ENCODE measurements at regions not wholly inside any gene's neighbourhood (a gene's known extent, or its start where the extent isn't known, plus 50 kb on each side); places are given as distances from the start of the nearest gene placed in this dataset.

GRCh38 chr22:19574247-19574646 lies 50.0 kb upstream of the CLDN5 start:
- ATAC-seq (ENCODE audit: low read depth) (no peak), DNase-seq (no peak)
- Histone ChIP-seq H3K9ac (ENCODE audit: low read length) (no peak overlapping the region), H3K36me3 (replicated peaks in 1 of 2; ENCODE audit: control extremely low read depth in 1 of 2, control insufficient read depth in 1 of 2, extremely low read depth in 1 of 2, insufficient read depth in 2 of 2, low read length in 1 of 2) (no peaks in the 10 kb centered on the region), H3K27ac (ENCODE audit: low read length in 2 of 2) (no peak overlapping the region), H3K9me3 (ENCODE audit: control extremely low read depth in 1 of 3, control insufficient read depth in 2 of 3, insufficient read depth in 1 of 3, low read length in 2 of 3) (no peaks in the 10 kb centered on the region), H2AFZ (ENCODE audit: insufficient read depth, low read depth, low read length, poor library complexity, severe bottlenecking) (no peak overlapping the region), H3K79me2 (ENCODE audit: control insufficient read depth, insufficient read depth, low read length) (no peaks in the 10 kb centered on the region), H3K27me3 (replicated peaks in 1 of 4; ENCODE audit: control extremely low read depth in 1 of 4, control insufficient read depth in 3 of 4, insufficient read depth in 4 of 4, low read length in 3 of 4) (peaks cover 0 to 7% (median 2%) of the 10 kb centered on the region in 4 experiments), H3K4me2 (replicated peaks; ENCODE audit: low read depth, low read length, poor library complexity, severe bottlenecking) (no peak overlapping the region), H4K20me1 (ENCODE audit: control insufficient read depth, insufficient read depth, low read length, poor library complexity, severe bottlenecking) (no peaks in the 10 kb centered on the region), H3K4me1 (ENCODE audit: control insufficient read depth in 2 of 2, insufficient read depth in 2 of 2, low read length in 2 of 2) (peaks cover under 1 to 4% of the 10 kb centered on the region in 2 donors), H3K4me3 (ENCODE audit: control extremely low read depth in 1 of 5, extremely low read depth in 1 of 5, insufficient read depth in 1 of 5, low read depth in 2 of 5, low read length in 4 of 5) (no peak overlapping the region)
- Mint-ChIP-seq H3K9me3 (ENCODE audit: insufficient read depth) (no peaks in the 10 kb centered on the region), H3K4me1 (peaks cover 2% of the 10 kb centered on the region), H3K27me3 (peaks cover 14% of the 10 kb centered on the region), H3K4me3 (no peak overlapping the region), H3K27ac (no peak overlapping the region)
- CTCF ChIA-PET: no interaction called here
- intact Hi-C loops (cut with micrococcal nuclease): no loop called here
- WGBS (ENCODE audit: insufficient coverage): 91% methylated on average over 4 of the region's 4 CpGs
- TF ChIP-seq EZH2 (IDR thresholded peaks at IDR 0.05; ENCODE audit: borderline replicate concordance, insufficient read depth, low read depth, low read length, poor library complexity, severe bottlenecking): no peak
- no peak for TF ChIP-seq CTCF (IDR thresholded peaks at IDR 0.05)
- POLR2A ChIA-PET: no interaction called here

GRCh38 chr22:19576460-19577421 lies 52.5 kb upstream of the CLDN5 start:
- CTCF ChIA-PET: no interaction called here
- Mint-ChIP-seq H3K4me1 (peaks cover 12% of the 10 kb centered on the region), H3K9me3 (ENCODE audit: insufficient read depth) (no peaks in the 10 kb centered on the region), H3K27ac (no peak overlapping the region), H3K4me3 (no peak overlapping the region), H3K27me3 (peaks cover 24% of the 10 kb centered on the region)
- H3K27me3 ChIP-seq (replicated peaks in 1 of 4; ENCODE audit: control extremely low read depth in 1 of 4, control insufficient read depth in 3 of 4, insufficient read depth in 4 of 4, low read length in 3 of 4): peaks cover 0 to 7% (median 2%) of the 10 kb centered on the region in 4 experiments
- no peak for TF ChIP-seq EZH2 (IDR thresholded peaks at IDR 0.05; ENCODE audit: borderline replicate concordance, insufficient read depth, low read depth, low read length, poor library complexity, severe bottlenecking)
- TF ChIP-seq CTCF (IDR thresholded peaks at IDR 0.05): no peak
- no peak overlapping the region for H2AFZ ChIP-seq (ENCODE audit: insufficient read depth, low read depth, low read length, poor library complexity, severe bottlenecking)
- H3K9ac ChIP-seq (ENCODE audit: low read length): no peak overlapping the region
- no peaks in the 10 kb centered on the region for H3K9me3 ChIP-seq (ENCODE audit: control extremely low read depth in 1 of 3, control insufficient read depth in 2 of 3, insufficient read depth in 1 of 3, low read length in 2 of 3)
- peaks cover 10 to 12% of the 10 kb centered on the region in 2 donors for H3K4me1 ChIP-seq (ENCODE audit: control insufficient read depth in 2 of 2, insufficient read depth in 2 of 2, low read length in 2 of 2)
- 51% methylated on average over 14 of the region's 16 CpGs for WGBS (ENCODE audit: insufficient coverage)
- POLR2A ChIA-PET: no interaction called here
- intact Hi-C loops (cut with micrococcal nuclease): no loop called here
- no peak overlapping the region for H3K27ac ChIP-seq (ENCODE audit: low read length in 2 of 2)
- DNase-seq (no peak), ATAC-seq (ENCODE audit: low read depth) (no peak)
- H3K36me3 ChIP-seq (replicated peaks in 1 of 2; ENCODE audit: control extremely low read depth in 1 of 2, control insufficient read depth in 1 of 2, extremely low read depth in 1 of 2, insufficient read depth in 2 of 2, low read length in 1 of 2): no peaks in the 10 kb centered on the region
- H3K4me2 ChIP-seq (replicated peaks; ENCODE audit: low read depth, low read length, poor library complexity, severe bottlenecking): no peak overlapping the region
- H3K79me2 ChIP-seq (ENCODE audit: control insufficient read depth, insufficient read depth, low read length): no peaks in the 10 kb centered on the region
- H3K4me3 ChIP-seq (ENCODE audit: control extremely low read depth in 1 of 5, extremely low read depth in 1 of 5, insufficient read depth in 1 of 5, low read depth in 2 of 5, low read length in 4 of 5): no peak overlapping the region
- H4K20me1 ChIP-seq (ENCODE audit: control insufficient read depth, insufficient read depth, low read length, poor library complexity, severe bottlenecking): no peaks in the 10 kb centered on the region
